ENCODE measurements at regions not wholly inside any gene's neighbourhood (a gene's known extent, or its start where the extent isn't known, plus 50 kb on each side); places are given as distances from the start of the nearest gene placed in this dataset.

- Mint-ChIP-seq H3K9me3 (no peaks in the 10 kb centered on the region), H3K27ac (no peak overlapping the region), H3K36me3 (ENCODE audit: low read depth) (no peaks in the 10 kb centered on the region), H3K4me3 (no peak overlapping the region), H3K27me3 (no peaks in the 10 kb centered on the region), H3K4me1 (no peaks in the 10 kb centered on the region)
- intact Hi-C loops (cut with micrococcal nuclease), result no loop called here
- DNase-seq, result no peak
Observed at GRCh38 chr9:119436261-119436660, 67.0 kb upstream of the BRINP1 start.

DNA sequence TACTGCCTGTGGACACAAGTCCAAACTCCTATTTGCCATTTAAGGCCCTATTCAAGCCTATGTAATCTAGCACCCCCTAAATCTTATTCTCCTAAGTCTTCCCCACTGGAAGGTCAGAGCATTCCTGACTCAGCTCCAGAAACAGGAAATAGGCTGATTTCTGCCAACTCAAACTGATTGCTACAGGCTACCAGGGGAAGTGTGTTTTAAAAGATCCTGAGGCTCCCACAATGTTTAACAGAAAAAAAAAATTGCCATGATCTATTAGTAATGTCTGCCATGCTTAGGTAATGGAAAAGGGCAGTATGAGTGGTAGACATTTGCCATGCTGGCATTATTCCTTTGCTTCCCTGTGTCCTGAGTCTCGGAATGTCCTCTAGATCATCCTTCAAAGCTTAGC, 65.8 kb upstream of the BRINP1 start:
- no peak overlapping the region for H3K4me3 Mint-ChIP-seq
- no peaks in the 10 kb centered on the region for H3K4me1 Mint-ChIP-seq
- DNase-seq, result no peak
- intact Hi-C loops (cut with micrococcal nuclease), result no loop called here
- no peaks in the 10 kb centered on the region for H3K27me3 Mint-ChIP-seq
- H3K36me3 Mint-ChIP-seq (ENCODE audit: low read depth), result no peaks in the 10 kb centered on the region
- H3K9me3 Mint-ChIP-seq, result no peaks in the 10 kb centered on the region
- no peak overlapping the region for H3K27ac Mint-ChIP-seq

DNA sequence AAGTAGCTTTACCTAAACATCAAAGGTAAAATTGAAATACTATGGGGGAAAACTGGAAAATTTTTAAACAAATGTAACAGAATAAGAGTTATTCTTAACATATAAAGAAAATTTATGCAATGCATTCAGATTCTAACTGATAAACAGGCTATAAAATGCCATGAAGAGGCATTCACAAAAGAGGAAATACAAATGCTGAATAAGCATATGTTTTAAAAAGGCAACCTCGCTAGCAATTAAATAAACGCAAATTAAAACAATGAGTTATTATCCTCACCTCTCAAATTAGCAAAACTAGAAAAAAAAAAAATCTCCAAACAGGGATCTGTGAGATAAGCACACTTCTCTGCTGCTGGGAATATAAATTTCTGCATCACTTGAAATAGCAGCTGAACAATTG, 63.2 kb upstream of the BRINP1 start:
- no peak overlapping the region for H3K4me3 Mint-ChIP-seq
- DNase-seq, result no peak
- intact Hi-C loops (cut with micrococcal nuclease), result no loop called here
- H3K4me1 Mint-ChIP-seq, result no peaks in the 10 kb centered on the region
- no peaks in the 10 kb centered on the region for H3K27me3 Mint-ChIP-seq
- no peaks in the 10 kb centered on the region for H3K36me3 Mint-ChIP-seq (ENCODE audit: low read depth)
- no peak overlapping the region for H3K27ac Mint-ChIP-seq
- H3K9me3 Mint-ChIP-seq, result no peaks in the 10 kb centered on the region

GRCh38 chr9:119429302-119429701, 60.1 kb upstream of the BRINP1 start:
- Mint-ChIP-seq H3K4me3 (no peak overlapping the region), H3K27ac (no peak overlapping the region), H3K4me1 (no peaks in the 10 kb centered on the region), H3K27me3 (no peaks in the 10 kb centered on the region), H3K9me3 (no peaks in the 10 kb centered on the region), H3K36me3 (ENCODE audit: low read depth) (no peaks in the 10 kb centered on the region)
- intact Hi-C loops (cut with micrococcal nuclease), result no loop called here
- no peak for DNase-seq

DNA sequence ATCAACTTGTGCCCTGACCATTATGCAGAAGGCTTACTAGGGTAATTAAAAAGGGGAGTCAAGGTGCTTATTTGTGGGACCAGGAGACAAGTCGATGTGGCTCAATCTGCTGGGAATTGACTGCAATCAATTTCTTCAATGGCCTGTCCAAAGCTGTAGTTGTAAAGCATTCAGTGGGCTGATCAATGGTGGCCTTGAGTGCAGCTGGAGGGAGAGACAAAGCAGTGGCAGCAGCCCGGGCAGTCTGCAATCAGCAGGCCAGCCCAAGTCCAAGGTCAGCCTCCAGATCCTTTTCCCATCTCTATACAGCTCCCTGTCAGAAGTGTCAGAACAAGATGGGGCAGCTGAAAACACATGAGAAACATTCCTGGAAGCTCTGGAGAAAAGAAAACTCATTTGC, 51.0 kb upstream of the BRINP1 start:
- Mint-ChIP-seq H3K4me1 (no peaks in the 10 kb centered on the region), H3K27me3 (no peaks in the 10 kb centered on the region), H3K36me3 (ENCODE audit: low read depth) (no peaks in the 10 kb centered on the region), H3K9me3 (peaks cover 4% of the 10 kb centered on the region), H3K27ac (no peak overlapping the region), H3K4me3 (no peak overlapping the region)
- DNase-seq, result no peak
- intact Hi-C loops (cut with micrococcal nuclease), result no loop called here
